ENCODE measurements at regions not wholly inside any gene's neighbourhood (a gene's known extent, or its start where the extent isn't known, plus 50 kb on each side); places are given as distances from the start of the nearest gene placed in this dataset. TPM values are rescaled to one million over a fixed set of nuclear protein-coding genes. Genes with fewer than 3 reads are reported as not detected.

GRCh38 chr12:118921761-118922160, 59.6 kb upstream of the SRRM4 start:
- H3K9me3 ChIP-seq = no peaks in the 10 kb centered on the region
- H3K27ac ChIP-seq = no peak overlapping the region
- H3K36me3 ChIP-seq = no peaks in the 10 kb centered on the region
- 77 to 83% methylated on average over 2 of the region's 2 CpGs for WGBS, 2 donors
- no peaks in the 10 kb centered on the region for H3K4me1 ChIP-seq
- intact Hi-C loops (cut with DNase I) = no loop called here
- H3K27me3 ChIP-seq = no peaks in the 10 kb centered on the region
- H3K4me3 ChIP-seq (replicated peaks in 1 of 3) = no peak overlapping the region
- TF ChIP-seq POLR2A (IDR thresholded peaks at IDR 0.05) = no peak
- no peak for TF ChIP-seq CTCF (IDR thresholded peaks at IDR 0.05)
- DNase-seq = no peak

GRCh38 chr12:118922405-118922804, 58.9 kb upstream of the SRRM4 start:
- DNase-seq = no peak
- Histone ChIP-seq H3K9me3 (no peaks in the 10 kb centered on the region), H3K36me3 (no peaks in the 10 kb centered on the region), H3K4me1 (no peaks in the 10 kb centered on the region), H3K27ac (no peak overlapping the region), H3K27me3 (no peaks in the 10 kb centered on the region), H3K4me3 (replicated peaks in 1 of 3) (no peak overlapping the region)
- TF ChIP-seq POLR2A (IDR thresholded peaks at IDR 0.05) (no peak), CTCF (IDR thresholded peaks at IDR 0.05) (no peak)
- 29 to 36% methylated on average over 2 of the region's 2 CpGs for WGBS, 2 donors
- intact Hi-C loops (cut with DNase I) = no loop called here

DNA sequence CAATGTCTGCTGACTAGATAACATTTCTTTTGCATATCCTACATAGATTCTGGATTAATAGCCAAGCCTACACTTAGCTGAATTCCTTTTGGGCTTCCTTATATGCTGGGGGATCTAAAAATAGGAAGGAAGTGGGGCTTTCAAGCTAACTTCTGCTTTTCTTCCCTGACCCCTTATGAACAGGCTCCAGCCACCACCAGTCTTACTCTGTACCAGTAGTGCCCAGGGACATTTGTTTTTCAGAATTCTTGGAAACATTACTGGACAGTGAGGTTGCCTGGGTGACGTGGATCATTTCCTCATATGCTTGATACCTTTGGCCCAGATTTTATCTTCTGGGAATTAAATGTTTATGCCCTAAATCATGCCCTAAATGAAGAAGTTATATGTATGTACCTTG, 55.9 kb upstream of the SRRM4 start:
- Histone ChIP-seq H3K36me3 (no peaks in the 10 kb centered on the region), H3K27me3 (no peaks in the 10 kb centered on the region), H3K9me3 (no peaks in the 10 kb centered on the region), H3K4me1 (no peaks in the 10 kb centered on the region), H3K4me3 (replicated peaks in 1 of 3) (no peak overlapping the region), H3K27ac (no peak overlapping the region)
- no peak for DNase-seq
- WGBS, 2 donors = 10 to 40% methylated on average over 1 of the region's 1 CpG
- no peak for TF ChIP-seq POLR2A (IDR thresholded peaks at IDR 0.05)
- no peak for TF ChIP-seq CTCF (IDR thresholded peaks at IDR 0.05)
- intact Hi-C loops (cut with DNase I) = no loop called here

- TF ChIP-seq POLR2A (IDR thresholded peaks at IDR 0.05) (no peak), CTCF (IDR thresholded peaks at IDR 0.05) (no peak)
- H3K4me3 ChIP-seq (replicated peaks in 1 of 3) = no peak overlapping the region
- no peak for DNase-seq
- H3K4me1 ChIP-seq = no peaks in the 10 kb centered on the region
- intact Hi-C loops (cut with DNase I) = no loop called here
- H3K9me3 ChIP-seq = no peaks in the 10 kb centered on the region
- H3K27me3 ChIP-seq = no peaks in the 10 kb centered on the region
- H3K36me3 ChIP-seq = no peaks in the 10 kb centered on the region
- WGBS, 2 donors = 59 to 63% methylated on average over 3 of the region's 3 CpGs
- H3K27ac ChIP-seq = no peak overlapping the region
These were observed 55.5 kb upstream of the SRRM4 start for GRCh38 chr12:118925826-118926225.

Small RNA genes in the stretch of these regions (small RNA-seq; reads per million reads assigned to genes)
- gene RF00428 (not detected), gene RNA5SP374 (not detected)

Measured in thyroid gland (tissue), 4 donors.